GM12891 (cell line): ENCODE measurements at regions not wholly inside any gene's neighbourhood (a gene's known extent, or its start where the extent isn't known, plus 50 kb on each side); places are given as distances from the start of the nearest gene placed in this dataset.

Experiments
- PAX5 ChIP-seq: IDR thresholded peaks from 2 replicates; pipeline ENCODE4 v1.6.1; 2011; ENCODE audit warnings: low read length, moderate library complexity, mild to moderate bottlenecking; ENCODE audit not compliant: insufficient read depth, severe bottlenecking
- POLR2A ChIP-seq: IDR thresholded peaks from 2 replicates; pipeline ENCODE4 v1.6.1; 2011; ENCODE audit warnings: low read depth, low read length, control low read depth
- POLR2AphosphoS5 ChIP-seq: IDR thresholded peaks from 2 replicates; pipeline ENCODE4 v1.6.1; 2011; ENCODE audit warnings: low read depth, low read length, control low read depth
- SPI1 ChIP-seq: IDR thresholded peaks from 2 replicates; pipeline ENCODE4 v1.6.1; 2011; ENCODE audit warnings: low read depth, low read length, control low read depth
- TAF1 ChIP-seq: IDR thresholded peaks from 2 replicates; pipeline ENCODE4 v1.6.1; 2011; ENCODE audit warnings: low read depth, low read length, control low read depth

DNA sequence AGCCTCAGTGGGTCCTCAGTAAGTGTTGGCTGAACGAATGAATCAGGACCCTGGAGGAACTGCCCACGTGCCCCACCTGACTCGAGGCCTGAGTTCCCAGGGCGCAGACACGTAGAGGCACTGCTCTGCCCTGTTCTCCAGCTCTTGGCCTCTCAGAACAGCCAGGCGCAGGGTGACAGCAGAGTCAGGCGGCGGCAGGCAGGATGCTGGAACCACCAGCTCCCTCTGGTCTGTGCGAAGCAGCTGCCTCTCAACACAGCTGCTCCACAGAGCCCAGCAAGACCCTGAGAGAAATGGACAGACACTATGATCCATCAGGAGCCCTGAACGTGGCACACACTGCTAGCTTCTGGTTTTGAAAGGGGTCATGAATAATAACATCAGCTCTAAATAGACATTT lies 53.1 kb upstream of the BCO1 start:
- TF ChIP-seq POLR2AphosphoS5: no peak
- no peak for TF ChIP-seq TAF1
- TF ChIP-seq POLR2A: no peak
- no peak for TF ChIP-seq SPI1
- TF ChIP-seq PAX5: no peak
